GM23248 (cell line): ENCODE measurements at regions not wholly inside any gene's neighbourhood (a gene's known extent, or its start where the extent isn't known, plus 50 kb on each side); places are given as distances from the start of the nearest gene placed in this dataset.

Experiments
- EZH2 ChIP-seq: fragments of 200-600 bp; sonication (generic); IDR thresholded peaks from 2 replicates; pipeline ENCODE4 v1.6.1; 2018; ENCODE audit warnings: antibody characterized with exemption, mild to moderate bottlenecking; ENCODE audit not compliant: insufficient read depth, poor library complexity, severe bottlenecking
- EZH2phosphoT487 ChIP-seq: fragments of 200-600 bp; sonication (generic); IDR thresholded peaks from 2 replicates; pipeline ENCODE4 v1.6.1; 2018; ENCODE audit warnings: antibody characterized with exemption, moderate library complexity, mild to moderate bottlenecking, low read depth; ENCODE audit not compliant: insufficient read depth

- TF ChIP-seq EZH2 = no peak
- TF ChIP-seq EZH2phosphoT487 = no peak
Measured at GRCh38 chr2:35714883-35715282, 640.7 kb upstream of the CRIM1 start.
